Fibroblast of the aortic adventitia (primary cell): ENCODE measurements at regions not wholly inside any gene's neighbourhood (a gene's known extent, or its start where the extent isn't known, plus 50 kb on each side); places are given as distances from the start of the nearest gene placed in this dataset.

Experiments used
- DNase-seq: peaks from one replicate; pipeline ENCODE4 v3.0.0-alpha.2; 2010; ENCODE audit warnings: low read depth
- H3K4me3 ChIP-seq: 2 replicates; pipeline ENCODE4 v1.5.1; 2011; ENCODE audit warnings: low read depth, mild to moderate bottlenecking, control low read depth, low read length, moderate library complexity
- CTCF ChIP-seq: IDR thresholded peaks from 2 replicates; pipeline ENCODE4 v1.5.1; 2011; ENCODE audit warnings: mild to moderate bottlenecking, low read length, control low read depth, inconsistent platforms; ENCODE audit not compliant: insufficient read depth

- no peak for TF ChIP-seq CTCF
- DNase-seq: peak; percentile 10
- H3K4me3 ChIP-seq: no peak overlapping the region
These were observed 198.7 kb upstream of the MPDZ start for GRCh38 chr9:13478160-13478559.

- DNase-seq: no peak
- TF ChIP-seq CTCF: no peak
- no peak overlapping the region for H3K4me3 ChIP-seq
These were observed 191.3 kb upstream of the MPDZ start for GRCh38 chr9:13470836-13471235.

GRCh38 chr9:13467157-13467556 lies 187.7 kb upstream of the MPDZ start:
- TF ChIP-seq CTCF: no peak
- DNase-seq: no peak
- no peak overlapping the region for H3K4me3 ChIP-seq

- no peak for TF ChIP-seq CTCF
- DNase-seq: no peak
- H3K4me3 ChIP-seq: no peak overlapping the region
These were observed 182.0 kb upstream of the MPDZ start for GRCh38 chr9:13461414-13461991.

- H3K4me3 ChIP-seq: no peak overlapping the region
- no peak for DNase-seq
- TF ChIP-seq CTCF: no peak
These were observed 179.6 kb upstream of the MPDZ start for GRCh38 chr9:13459071-13459470.

- no peak for DNase-seq
- no peak for TF ChIP-seq CTCF
- H3K4me3 ChIP-seq: no peak overlapping the region
These were observed 178.3 kb upstream of the MPDZ start for GRCh38 chr9:13457795-13458194.

GRCh38 chr9:13450723-13451122 lies 171.2 kb upstream of the MPDZ start:
- no peak for TF ChIP-seq CTCF
- H3K4me3 ChIP-seq: no peak overlapping the region
- no peak for DNase-seq
